ENCODE measurements at regions not wholly inside any gene's neighbourhood (a gene's known extent, or its start where the extent isn't known, plus 50 kb on each side); places are given as distances from the start of the nearest gene placed in this dataset.
"Not testable (repeated sequence)": the region's sequence is repeated elsewhere in the genome, so short reads cannot be mapped to it uniquely, and the experiment has no call there.

GRCh38 chr7:156511426-156511825 lies 129.1 kb upstream of the RNF32 start:
- no peak for DNase-seq

- no peak for DNase-seq
Observed at GRCh38 chr7:156510966-156511365, 129.6 kb upstream of the RNF32 start.

- DNase-seq: no peak
Observed at GRCh38 chr7:156509216-156509615, 131.4 kb upstream of the RNF32 start.

GRCh38 chr7:156505876-156506275 lies 134.7 kb upstream of the RNF32 start:
- DNase-seq: no peak

GRCh38 chr7:156504687-156505545 lies 135.7 kb upstream of the RNF32 start:
- DNase-seq: no peak

- DNase-seq: no peak
Observed at GRCh38 chr7:156504006-156504405, 136.6 kb upstream of the RNF32 start.

GRCh38 chr7:156503196-156503595 lies 137.4 kb upstream of the RNF32 start:
- DNase-seq: no peak

GRCh38 chr7:156501815-156502214 lies 138.8 kb upstream of the RNF32 start:
- not testable (repeated sequence) for DNase-seq

GRCh38 chr7:156499247-156499881 lies 141.2 kb upstream of the RNF32 start:
- DNase-seq: no peak

- no peak for DNase-seq
Observed at GRCh38 chr7:156497776-156498509, 142.6 kb upstream of the RNF32 start.

- DNase-seq: no peak
Observed at GRCh38 chr7:156496865-156497264, 143.7 kb upstream of the RNF32 start.

- DNase-seq: peak; percentile 33
Observed at GRCh38 chr7:156496363-156496769, 144.2 kb upstream of the RNF32 start.

- no peak for DNase-seq
Observed at GRCh38 chr7:156494960-156495359, 145.6 kb upstream of the RNF32 start.

GRCh38 chr7:156493942-156494341 lies 146.6 kb upstream of the RNF32 start:
- DNase-seq: no peak

- no peak for DNase-seq
Observed at GRCh38 chr7:156492170-156492569, 148.4 kb upstream of the RNF32 start.

- DNase-seq: no peak
Observed at GRCh38 chr7:156491435-156491834, 149.1 kb upstream of the RNF32 start.

- no peak for DNase-seq
Observed at GRCh38 chr7:156490021-156490800, 150.4 kb upstream of the RNF32 start.

- no peak for DNase-seq
Observed at GRCh38 chr7:156487811-156488533, 152.6 kb upstream of the RNF32 start.

- DNase-seq: no peak
Observed at GRCh38 chr7:156480671-156481070, 159.9 kb upstream of the RNF32 start.

GRCh38 chr7:156479596-156479995 lies 161.0 kb upstream of the RNF32 start:
- DNase-seq: no peak

GRCh38 chr7:156478486-156478885 lies 162.1 kb upstream of the RNF32 start:
- no peak for DNase-seq

GRCh38 chr7:156475666-156476065 lies 164.9 kb upstream of the RNF32 start:
- DNase-seq: no peak
